ENCODE measurements at regions not wholly inside any gene's neighbourhood (a gene's known extent, or its start where the extent isn't known, plus 50 kb on each side); places are given as distances from the start of the nearest gene placed in this dataset.

GRCh38 chr3:154936196-154936595 lies 143.9 kb upstream of the MME start:
- Mint-ChIP-seq H3K4me1 (no peaks in the 10 kb centered on the region), H3K27me3 (no peaks in the 10 kb centered on the region), H3K9me3 (ENCODE audit: insufficient read depth) (peaks cover 4% of the 10 kb centered on the region), H3K4me3 (no peak overlapping the region), H3K27ac (no peak overlapping the region)
- H3K27ac ChIP-seq (ENCODE audit: low read length in 2 of 2) = no peak overlapping the region
- intact Hi-C loops (cut with micrococcal nuclease) = no loop called here
- CTCF ChIA-PET = no interaction called here
- H3K36me3 ChIP-seq (replicated peaks in 1 of 2; ENCODE audit: control extremely low read depth in 1 of 2, control insufficient read depth in 1 of 2, extremely low read depth in 1 of 2, insufficient read depth in 2 of 2, low read length in 1 of 2) = no peaks in the 10 kb centered on the region
- TF ChIP-seq EZH2 (IDR thresholded peaks at IDR 0.05; ENCODE audit: borderline replicate concordance, insufficient read depth, low read depth, low read length, poor library complexity, severe bottlenecking) = no peak
- TF ChIP-seq, protein P1, sequence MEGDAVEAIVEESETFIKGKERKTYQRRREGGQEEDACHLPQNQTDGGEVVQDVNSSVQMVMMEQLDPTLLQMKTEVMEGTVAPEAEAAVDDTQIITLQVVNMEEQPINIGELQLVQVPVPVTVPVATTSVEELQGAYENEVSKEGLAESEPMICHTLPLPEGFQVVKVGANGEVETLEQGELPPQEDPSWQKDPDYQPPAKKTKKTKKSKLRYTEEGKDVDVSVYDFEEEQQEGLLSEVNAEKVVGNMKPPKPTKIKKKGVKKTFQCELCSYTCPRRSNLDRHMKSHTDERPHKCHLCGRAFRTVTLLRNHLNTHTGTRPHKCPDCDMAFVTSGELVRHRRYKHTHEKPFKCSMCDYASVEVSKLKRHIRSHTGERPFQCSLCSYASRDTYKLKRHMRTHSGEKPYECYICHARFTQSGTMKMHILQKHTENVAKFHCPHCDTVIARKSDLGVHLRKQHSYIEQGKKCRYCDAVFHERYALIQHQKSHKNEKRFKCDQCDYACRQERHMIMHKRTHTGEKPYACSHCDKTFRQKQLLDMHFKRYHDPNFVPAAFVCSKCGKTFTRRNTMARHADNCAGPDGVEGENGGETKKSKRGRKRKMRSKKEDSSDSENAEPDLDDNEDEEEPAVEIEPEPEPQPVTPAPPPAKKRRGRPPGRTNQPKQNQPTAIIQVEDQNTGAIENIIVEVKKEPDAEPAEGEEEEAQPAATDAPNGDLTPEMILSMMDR (IDR thresholded peaks at IDR 0.05) = no peak
- no peaks in the 10 kb centered on the region for H3K27me3 ChIP-seq (replicated peaks in 1 of 4; ENCODE audit: control extremely low read depth in 1 of 4, control insufficient read depth in 3 of 4, insufficient read depth in 4 of 4, low read length in 3 of 4)
- no peak overlapping the region for H3K4me3 ChIP-seq (ENCODE audit: control extremely low read depth in 1 of 5, extremely low read depth in 1 of 5, insufficient read depth in 1 of 5, low read depth in 2 of 5, low read length in 4 of 5)
- no peak overlapping the region for H3K9ac ChIP-seq (ENCODE audit: low read length)
- no peaks in the 10 kb centered on the region for H4K20me1 ChIP-seq (ENCODE audit: control insufficient read depth, insufficient read depth, low read length, poor library complexity, severe bottlenecking)
- H3K79me2 ChIP-seq (ENCODE audit: control insufficient read depth, insufficient read depth, low read length) = no peaks in the 10 kb centered on the region
- WGBS (ENCODE audit: insufficient coverage) = 100% methylated on average over 2 of the region's 4 CpGs
- POLR2A ChIA-PET = no interaction called here
- no peak overlapping the region for H2AFZ ChIP-seq (ENCODE audit: insufficient read depth, low read depth, low read length, poor library complexity, severe bottlenecking)
- ATAC-seq (ENCODE audit: low read depth) (no peak), DNase-seq (no peak)
- H3K9me3 ChIP-seq (ENCODE audit: control extremely low read depth in 1 of 3, control insufficient read depth in 2 of 3, insufficient read depth in 1 of 3, low read length in 2 of 3) = peaks cover 0 to 12% (median 1%) of the 10 kb centered on the region in 3 donors
- H3K4me2 ChIP-seq (replicated peaks; ENCODE audit: low read depth, low read length, poor library complexity, severe bottlenecking) = no peak overlapping the region
- no peaks in the 10 kb centered on the region for H3K4me1 ChIP-seq (ENCODE audit: control insufficient read depth in 2 of 2, insufficient read depth in 2 of 2, low read length in 2 of 2)

GRCh38 chr3:154933581-154933980 lies 146.5 kb upstream of the MME start:
- Histone ChIP-seq H3K4me2 (replicated peaks; ENCODE audit: low read depth, low read length, poor library complexity, severe bottlenecking) (no peak overlapping the region), H3K36me3 (replicated peaks in 1 of 2; ENCODE audit: control extremely low read depth in 1 of 2, control insufficient read depth in 1 of 2, extremely low read depth in 1 of 2, insufficient read depth in 2 of 2, low read length in 1 of 2) (no peaks in the 10 kb centered on the region), H3K9ac (ENCODE audit: low read length) (no peak overlapping the region), H3K79me2 (ENCODE audit: control insufficient read depth, insufficient read depth, low read length) (no peaks in the 10 kb centered on the region), H3K27ac (ENCODE audit: low read length in 2 of 2) (no peak overlapping the region), H2AFZ (ENCODE audit: insufficient read depth, low read depth, low read length, poor library complexity, severe bottlenecking) (no peak overlapping the region), H3K4me3 (ENCODE audit: control extremely low read depth in 1 of 5, extremely low read depth in 1 of 5, insufficient read depth in 1 of 5, low read depth in 2 of 5, low read length in 4 of 5) (no peak overlapping the region), H3K27me3 (replicated peaks in 1 of 4; ENCODE audit: control extremely low read depth in 1 of 4, control insufficient read depth in 3 of 4, insufficient read depth in 4 of 4, low read length in 3 of 4) (no peaks in the 10 kb centered on the region), H3K4me1 (ENCODE audit: control insufficient read depth in 2 of 2, insufficient read depth in 2 of 2, low read length in 2 of 2) (no peaks in the 10 kb centered on the region), H4K20me1 (ENCODE audit: control insufficient read depth, insufficient read depth, low read length, poor library complexity, severe bottlenecking) (no peaks in the 10 kb centered on the region), H3K9me3 (ENCODE audit: control extremely low read depth in 1 of 3, control insufficient read depth in 2 of 3, insufficient read depth in 1 of 3, low read length in 2 of 3) (no peaks in the 10 kb centered on the region)
- ATAC-seq (ENCODE audit: low read depth) = no peak
- intact Hi-C loops (cut with micrococcal nuclease) = no loop called here
- DNase-seq = no peak
- Mint-ChIP-seq H3K4me1 (no peaks in the 10 kb centered on the region), H3K27me3 (no peaks in the 10 kb centered on the region), H3K9me3 (ENCODE audit: insufficient read depth) (no peaks in the 10 kb centered on the region), H3K4me3 (no peak overlapping the region), H3K27ac (no peak overlapping the region)
- POLR2A ChIA-PET = no interaction called here
- CTCF ChIA-PET = no interaction called here
- TF ChIP-seq, protein P1 (IDR thresholded peaks at IDR 0.05) = no peak
- TF ChIP-seq EZH2 (IDR thresholded peaks at IDR 0.05; ENCODE audit: borderline replicate concordance, insufficient read depth, low read depth, low read length, poor library complexity, severe bottlenecking) = no peak

Measured in B cell (primary cell).